Right kidney (tissue), 1 donor: ENCODE measurements at regions not wholly inside any gene's neighbourhood (a gene's known extent, or its start where the extent isn't known, plus 50 kb on each side); places are given as distances from the start of the nearest gene placed in this dataset.
"Not testable (repeated sequence)": the region's sequence is repeated elsewhere in the genome, so short reads cannot be mapped to it uniquely, and the experiment has no call there.

Experiments used
- DNase-seq: peaks from one replicate; pipeline ENCODE4 v3.0.0-alpha.2; 2016

- DNase-seq = no peak
These were observed 570.4 kb upstream of the ST8SIA4 start for GRCh38 chr5:101473483-101473882.

GRCh38 chr5:101461455-101461854, 558.4 kb upstream of the ST8SIA4 start:
- no peak for DNase-seq

- no peak for DNase-seq
These were observed 555.5 kb upstream of the ST8SIA4 start for GRCh38 chr5:101458587-101458986.

GRCh38 chr5:101455851-101456250, 552.8 kb upstream of the ST8SIA4 start:
- no peak for DNase-seq

- DNase-seq = no peak
These were observed 552.0 kb upstream of the ST8SIA4 start for GRCh38 chr5:101455048-101455447.

- DNase-seq = not testable (repeated sequence)
These were observed 539.2 kb upstream of the ST8SIA4 start for GRCh38 chr5:101442281-101442680.

GRCh38 chr5:101440173-101440572, 537.1 kb upstream of the ST8SIA4 start:
- DNase-seq = no peak

DNA sequence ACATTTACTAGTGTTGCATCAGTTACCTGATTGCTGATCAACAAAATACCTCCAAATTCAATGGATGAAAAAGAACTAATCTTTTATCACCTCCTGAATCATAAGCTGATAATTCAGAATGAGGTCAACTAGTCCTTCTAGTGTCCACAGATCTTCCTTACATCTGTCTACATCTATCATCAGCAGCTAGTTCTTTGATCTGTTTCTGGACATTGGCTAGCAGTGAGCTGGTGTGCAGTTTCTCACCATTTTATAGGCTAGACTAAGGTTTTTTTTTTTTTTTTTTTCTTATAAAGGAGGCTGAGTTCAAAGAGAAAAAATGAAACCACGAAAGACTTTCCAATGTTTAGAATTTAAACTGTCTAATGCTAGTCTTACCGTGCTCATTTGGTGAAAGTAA, 534.3 kb upstream of the ST8SIA4 start:
- no peak for DNase-seq

- no peak for DNase-seq
These were observed 532.7 kb upstream of the ST8SIA4 start for GRCh38 chr5:101435768-101436167.

- no peak for DNase-seq
These were observed 528.1 kb upstream of the ST8SIA4 start for GRCh38 chr5:101431201-101431600.

DNA sequence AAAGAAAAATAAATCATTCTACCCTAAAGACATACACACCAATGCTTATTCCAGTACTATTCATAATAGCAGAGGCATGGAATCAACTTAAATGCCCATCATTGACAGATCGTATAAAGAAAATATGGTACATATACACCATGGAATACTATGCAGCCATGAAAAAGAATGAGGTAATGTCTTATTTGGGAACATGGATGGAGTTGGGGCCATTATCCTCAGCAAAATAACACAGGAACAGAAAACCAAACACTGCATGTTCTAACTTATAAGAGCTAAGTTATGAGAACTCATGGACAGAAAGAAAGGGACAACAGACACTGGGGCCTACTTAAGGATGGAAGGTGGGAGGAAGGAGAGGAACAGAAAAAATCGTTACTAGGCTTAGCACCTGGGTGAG, 527.5 kb upstream of the ST8SIA4 start:
- DNase-seq = no peak

GRCh38 chr5:101429241-101429640, 526.2 kb upstream of the ST8SIA4 start:
- no peak for DNase-seq

GRCh38 chr5:101425339-101425859, 522.3 kb upstream of the ST8SIA4 start:
- DNase-seq = no peak

DNA sequence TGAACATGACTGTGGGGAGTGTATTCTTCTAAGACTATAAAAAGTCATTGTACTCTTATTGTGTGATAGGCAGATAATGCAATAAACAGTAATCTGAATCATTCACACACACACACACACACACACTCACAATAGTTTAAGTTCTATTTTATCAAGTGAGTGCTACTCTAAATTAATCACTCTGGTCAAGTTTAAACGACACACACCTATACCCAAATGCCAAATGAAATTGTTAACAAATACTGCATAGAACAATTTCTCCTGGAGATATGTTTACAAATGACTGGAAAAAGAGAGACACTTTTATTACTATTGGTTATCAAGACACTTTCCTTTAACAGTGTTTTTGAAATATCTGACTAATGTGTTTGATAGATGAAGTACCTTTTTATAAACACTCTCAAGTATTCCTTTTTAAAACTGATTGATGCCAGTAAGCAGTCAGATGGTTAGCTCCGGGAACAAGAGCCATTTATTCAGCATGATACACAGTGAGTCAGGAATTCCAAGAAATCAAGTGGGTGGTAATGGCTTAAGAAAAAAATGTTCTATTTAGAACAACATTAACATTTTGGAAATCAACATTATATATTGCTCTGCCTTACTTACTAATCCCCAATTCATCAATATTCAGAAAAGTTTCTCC, 521.6 kb upstream of the ST8SIA4 start:
- no peak for DNase-seq

GRCh38 chr5:101418713-101419118, 515.6 kb upstream of the ST8SIA4 start:
- peak; percentile 3 for DNase-seq

- DNase-seq = no peak
These were observed 501.4 kb upstream of the ST8SIA4 start for GRCh38 chr5:101404531-101404930.

- DNase-seq = no peak
These were observed 490.8 kb upstream of the ST8SIA4 start for GRCh38 chr5:101393795-101394450.

GRCh38 chr5:101390151-101390908, 487.2 kb upstream of the ST8SIA4 start:
- DNase-seq = peak; percentile 28

- DNase-seq = no peak
These were observed 482.2 kb upstream of the ST8SIA4 start for GRCh38 chr5:101385276-101385675.

GRCh38 chr5:101370181-101370580, 467.1 kb upstream of the ST8SIA4 start:
- DNase-seq = peak; percentile 4

DNA sequence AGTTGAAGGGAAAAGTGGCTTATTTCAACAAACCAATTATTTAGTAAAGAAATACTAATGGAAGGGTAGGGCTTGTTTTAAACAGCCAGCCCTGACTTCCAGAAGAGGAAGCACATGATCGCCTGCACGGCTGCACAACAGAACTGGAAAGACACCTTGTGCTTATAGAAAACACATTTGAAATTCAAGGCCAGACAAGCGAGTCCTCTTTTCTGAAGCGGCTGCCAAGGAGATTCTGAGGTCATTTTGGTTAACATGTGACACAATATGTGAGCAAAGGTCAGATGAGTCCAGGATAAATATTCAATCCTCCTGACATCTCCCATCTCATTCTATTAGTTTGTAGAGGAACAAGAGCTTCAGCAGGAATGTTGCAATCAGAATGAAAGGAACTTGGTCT, 461.4 kb upstream of the ST8SIA4 start:
- DNase-seq = no peak

DNA sequence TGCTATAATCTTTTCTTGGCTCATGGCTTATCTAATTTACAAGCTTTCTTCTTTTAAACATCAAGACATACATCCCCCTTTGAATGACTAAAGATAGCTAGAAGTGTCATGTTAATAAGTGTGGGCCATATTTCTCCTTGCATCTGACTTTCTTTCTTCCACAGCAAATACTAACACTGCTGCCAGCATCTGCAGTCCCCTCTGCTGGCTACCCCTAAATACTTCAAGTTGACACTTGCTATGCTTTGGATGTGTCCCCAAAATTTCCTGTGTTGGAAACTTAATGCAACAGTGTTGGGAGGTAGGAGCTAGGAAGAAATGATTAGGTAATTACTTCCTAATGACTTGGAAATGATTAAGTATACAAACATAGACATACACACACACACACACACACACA, 459.0 kb upstream of the ST8SIA4 start:
- no peak for DNase-seq

DNA sequence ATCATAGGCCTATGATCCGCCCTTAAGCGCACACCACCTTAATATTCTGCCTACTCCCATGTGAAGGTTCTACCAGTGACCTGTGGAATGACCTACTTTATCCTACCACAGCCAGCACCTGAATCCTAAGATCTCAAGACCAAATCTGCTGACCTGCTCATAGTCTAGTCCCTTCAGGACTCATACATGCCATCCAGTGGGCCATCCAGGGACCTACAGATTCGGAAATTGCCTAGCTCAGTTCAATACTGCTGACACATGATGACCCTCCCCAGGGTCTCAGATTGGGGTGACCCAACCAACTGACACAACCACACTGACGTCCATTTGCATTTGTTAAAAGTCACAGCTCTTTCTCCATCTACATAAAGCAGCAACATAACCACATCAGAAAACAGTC, 443.8 kb upstream of the ST8SIA4 start:
- no peak for DNase-seq
